M059J (cell line): ENCODE measurements at regions not wholly inside any gene's neighbourhood (a gene's known extent, or its start where the extent isn't known, plus 50 kb on each side); places are given as distances from the start of the nearest gene placed in this dataset.

ENCODE experiments used
- DNase-seq: peaks from one replicate; pipeline ENCODE4 v3.0.0-alpha.2; 2012; ENCODE audit warnings: low read depth

- no peak for DNase-seq
Measured at GRCh38 chr11:8740129-8740528, 57.5 kb downstream of the RPL27A start.

GRCh38 chr11:8744423-8744822, 61.8 kb downstream of the RPL27A start:
- DNase-seq, result peak; percentile 85

DNA sequence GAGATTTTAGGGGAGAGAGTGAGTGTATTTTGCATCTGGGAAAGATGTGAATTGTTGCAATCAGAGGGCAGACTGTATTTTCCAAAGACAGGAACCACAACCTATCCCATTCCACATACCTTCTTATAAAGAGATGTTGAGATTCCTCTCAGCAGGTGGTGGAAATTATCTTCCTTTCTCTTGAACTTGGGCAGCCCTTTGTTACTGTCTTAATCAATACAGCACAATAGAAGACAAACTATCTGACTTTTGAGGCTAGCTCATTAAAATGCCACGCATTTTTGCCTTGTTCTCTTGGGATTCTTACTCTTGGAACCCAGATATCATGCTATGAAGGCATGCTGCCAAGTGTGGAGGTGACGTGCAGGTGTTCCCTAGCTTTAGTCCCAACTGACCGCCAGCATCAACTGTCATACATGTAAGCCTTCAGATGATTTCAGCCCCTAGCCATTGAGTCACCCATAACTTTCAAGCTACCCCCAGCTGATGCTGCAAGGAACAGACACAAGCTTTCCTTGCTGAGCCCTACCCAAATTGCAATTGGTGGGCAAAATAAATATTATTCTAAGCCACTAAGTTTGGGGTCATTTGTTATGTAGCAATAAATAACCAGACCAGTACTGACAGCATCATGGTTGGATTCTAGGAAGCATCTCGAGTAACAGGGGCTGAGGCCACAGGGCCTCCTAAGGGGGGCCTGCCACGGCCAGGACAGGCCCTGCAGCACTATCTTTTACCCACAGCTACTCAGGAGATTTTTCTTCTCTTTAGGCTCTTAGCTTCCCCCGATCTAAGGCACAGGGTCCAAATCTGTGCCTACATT, 63.0 kb downstream of the RPL27A start:
- DNase-seq, result peak; percentile 19

GRCh38 chr11:8746331-8746974, 63.9 kb downstream of the RPL27A start:
- no peak for DNase-seq

GRCh38 chr11:8747173-8747572, 64.6 kb downstream of the RPL27A start:
- DNase-seq, result no peak

- DNase-seq, result no peak
Measured at GRCh38 chr11:8748317-8748716, 65.7 kb downstream of the RPL27A start.

DNA sequence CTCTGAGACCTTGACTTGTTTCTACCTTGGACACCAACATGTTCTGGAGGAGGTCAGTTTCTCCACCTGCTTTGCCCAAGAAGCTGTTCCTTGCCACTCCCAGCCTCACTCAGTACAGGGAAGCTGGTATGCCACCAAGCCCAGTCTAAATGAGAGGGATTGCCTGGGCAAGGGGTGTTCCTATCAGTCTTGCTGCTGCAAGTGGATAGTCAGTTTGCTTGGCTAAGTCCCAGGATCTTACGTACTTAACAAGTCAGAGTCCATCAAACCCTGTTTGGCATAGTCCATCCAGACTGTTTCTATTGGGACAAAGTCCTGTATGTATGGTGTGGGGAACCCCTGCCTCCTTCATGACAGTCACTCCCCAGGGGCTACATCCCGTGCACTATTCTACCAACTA, 66.6 kb downstream of the RPL27A start:
- no peak for DNase-seq

DNA sequence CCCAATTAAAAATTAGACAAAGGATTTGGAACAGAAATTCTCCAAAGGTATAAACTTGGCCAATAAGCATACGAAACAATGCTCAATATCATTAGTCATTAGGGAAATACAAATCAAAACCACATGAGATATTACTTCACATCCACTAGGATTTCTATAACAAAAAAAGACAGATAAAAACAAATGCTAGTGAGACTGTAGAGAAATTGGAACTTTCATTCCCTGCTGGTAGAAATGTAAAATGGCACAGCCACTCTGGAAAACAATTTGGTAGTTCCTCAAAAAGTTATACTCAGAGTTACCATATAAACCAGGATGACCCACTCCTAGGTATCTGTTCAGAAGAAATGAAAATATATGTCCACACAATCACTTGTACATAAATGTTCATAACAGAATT, 71.6 kb downstream of the RPL27A start:
- DNase-seq, result no peak

- no peak for DNase-seq
Measured at GRCh38 chr11:8756201-8756600, 73.6 kb downstream of the RPL27A start.

GRCh38 chr11:8757047-8757446, 74.5 kb downstream of the RPL27A start:
- DNase-seq, result peak; percentile 47

- no peak for DNase-seq
Measured at GRCh38 chr11:8757533-8757932, 74.9 kb downstream of the RPL27A start.

DNA sequence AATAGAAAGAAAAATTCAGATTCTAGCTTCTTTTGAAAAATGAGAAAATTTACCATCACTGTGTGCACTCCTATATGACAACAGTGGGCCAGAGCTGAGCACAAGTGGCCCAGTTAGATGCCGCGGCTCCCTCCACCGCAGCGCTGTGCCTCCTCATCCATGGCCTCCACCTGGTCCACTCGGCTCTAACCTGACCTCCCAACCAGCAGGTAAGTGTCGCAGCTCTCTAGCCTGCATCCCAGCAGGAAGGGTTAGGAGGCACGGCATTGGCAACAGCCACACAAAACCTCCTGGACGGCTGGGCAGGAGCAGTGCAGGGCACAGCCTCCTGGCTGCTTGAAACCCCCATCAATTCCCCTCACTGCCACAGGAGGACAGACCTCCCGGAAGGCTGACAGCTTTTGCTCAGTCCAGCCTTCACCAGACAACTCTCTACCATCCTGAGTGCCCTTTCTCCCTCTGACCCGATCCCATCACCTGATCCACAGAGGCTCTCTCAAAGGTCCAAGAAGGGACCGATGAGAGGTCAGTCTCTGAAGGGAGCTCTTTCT, 76.1 kb downstream of the RPL27A start:
- DNase-seq, result no peak

GRCh38 chr11:8759634-8760033, 77.0 kb downstream of the RPL27A start:
- no peak for DNase-seq

DNA sequence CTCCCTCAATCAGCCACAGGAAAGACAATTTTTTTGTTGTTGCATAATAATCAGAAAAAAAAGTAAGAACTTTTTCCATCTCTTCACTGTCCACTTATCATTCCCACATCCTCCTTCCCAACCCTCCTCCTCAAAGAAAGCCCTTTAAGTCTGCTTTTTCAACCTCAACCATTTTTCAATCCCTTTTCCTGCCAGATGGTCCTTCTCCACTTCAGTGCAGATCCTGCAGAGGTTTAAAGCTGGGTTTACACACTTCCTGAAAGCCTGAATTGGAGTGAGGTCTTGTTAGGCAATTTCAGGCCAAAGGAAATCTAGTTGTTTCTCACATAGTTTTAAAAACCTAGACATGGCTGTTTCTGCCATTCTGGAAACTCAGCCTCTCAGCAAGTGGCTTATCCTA, 78.3 kb downstream of the RPL27A start:
- DNase-seq, result no peak

- no peak for DNase-seq
Measured at GRCh38 chr11:8763070-8763685, 80.6 kb downstream of the RPL27A start.

- peak; percentile 71 for DNase-seq
Measured at GRCh38 chr11:8765294-8765693, 82.7 kb downstream of the RPL27A start.

- DNase-seq, result peak; percentile 85
Measured at GRCh38 chr11:8766043-8766987, 83.7 kb downstream of the RPL27A start.

- DNase-seq, result no peak
Measured at GRCh38 chr11:8766988-8767374, 84.4 kb downstream of the RPL27A start.

GRCh38 chr11:8767466-8768142, 85.0 kb downstream of the RPL27A start:
- DNase-seq, result peak; percentile 87

GRCh38 chr11:8768625-8769333, 86.2 kb downstream of the RPL27A start:
- peak; percentile 96 for DNase-seq
